HG03066 (cell line): ENCODE measurements at regions not wholly inside any gene's neighbourhood (a gene's known extent, or its start where the extent isn't known, plus 50 kb on each side); places are given as distances from the start of the nearest gene placed in this dataset.
"Not testable (repeated sequence)": the region's sequence is repeated elsewhere in the genome, so short reads cannot be mapped to it uniquely, and the experiment has no call there.

Source experiments
- ATAC-seq: cut with Tn5 transposase; IDR thresholded peaks from one replicate; pipeline ENCODE4 v1.9.1; 2021; ENCODE audit warnings: low read depth; ENCODE audit not compliant: unreplicated experiment

- no peak for ATAC-seq
These were observed 393.6 kb upstream of the STEAP1 start for GRCh38 chr7:89760690-89761089.

GRCh38 chr7:89761173-89761572 is 393.1 kb upstream of the STEAP1 start:
- ATAC-seq: no peak

- no peak for ATAC-seq
These were observed 384.1 kb upstream of the STEAP1 start for GRCh38 chr7:89770161-89770560.

- ATAC-seq: no peak
These were observed 383.1 kb upstream of the STEAP1 start for GRCh38 chr7:89771003-89771636.

DNA sequence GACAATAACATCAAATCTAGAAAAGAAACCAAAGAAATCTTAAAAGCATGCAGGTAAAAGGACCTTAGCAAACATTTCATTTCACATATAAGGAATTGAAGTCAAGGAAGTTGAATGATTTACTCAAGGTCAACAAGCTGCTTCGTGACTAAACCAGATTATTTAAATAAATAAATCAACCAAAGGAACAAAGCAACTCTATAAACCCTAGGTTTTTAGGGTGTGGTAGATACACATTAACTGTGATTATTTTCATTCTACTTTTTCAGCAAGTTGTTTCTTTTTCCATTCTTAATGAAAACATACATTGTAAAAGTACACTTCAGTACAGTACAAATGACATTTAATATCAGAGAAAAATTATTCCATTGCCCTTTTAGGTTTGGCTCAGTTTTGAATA is 382.0 kb upstream of the STEAP1 start:
- no peak for ATAC-seq

- ATAC-seq: no peak
These were observed 380.7 kb upstream of the STEAP1 start for GRCh38 chr7:89773611-89774010.

DNA sequence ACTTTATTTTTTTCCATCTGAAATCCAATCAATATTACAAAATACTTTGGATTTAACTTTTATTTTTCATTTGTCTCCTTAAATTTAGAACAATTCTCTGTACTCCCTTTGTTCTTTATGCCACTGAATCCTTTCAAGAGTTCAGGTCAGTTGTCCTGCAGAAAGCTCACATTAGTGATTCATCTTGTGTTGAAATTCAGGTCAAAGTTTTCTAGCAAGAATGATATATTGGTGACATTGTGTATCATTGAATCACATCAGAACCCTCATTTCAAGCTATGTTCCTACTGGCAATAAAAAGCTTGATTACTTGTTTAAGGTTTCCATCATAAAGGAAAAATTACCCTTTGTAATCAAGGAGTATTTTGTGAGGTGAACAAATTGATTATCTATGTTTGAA is 378.8 kb upstream of the STEAP1 start:
- ATAC-seq: no peak

DNA sequence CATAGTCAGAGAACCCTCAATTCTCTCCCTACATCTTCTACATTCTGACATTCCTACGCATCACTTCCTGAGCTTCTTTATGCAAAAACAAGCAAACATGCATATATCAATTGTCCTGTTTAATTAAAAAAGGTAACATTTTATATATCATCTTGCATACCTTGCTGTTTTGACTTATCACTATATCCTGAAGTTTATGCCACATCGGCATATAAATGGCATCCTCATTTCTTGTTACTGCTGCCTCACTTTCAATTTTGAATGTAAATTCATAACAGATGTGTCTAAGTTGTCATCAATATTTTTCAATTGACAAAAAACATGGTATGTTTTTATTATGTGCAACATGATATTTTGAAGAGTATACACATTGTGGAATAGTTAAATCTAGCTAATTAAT is 377.3 kb upstream of the STEAP1 start:
- no peak for ATAC-seq

- no peak for ATAC-seq
These were observed 376.8 kb upstream of the STEAP1 start for GRCh38 chr7:89777499-89777898.

- no peak for ATAC-seq
These were observed 374.0 kb upstream of the STEAP1 start for GRCh38 chr7:89780291-89780690.

DNA sequence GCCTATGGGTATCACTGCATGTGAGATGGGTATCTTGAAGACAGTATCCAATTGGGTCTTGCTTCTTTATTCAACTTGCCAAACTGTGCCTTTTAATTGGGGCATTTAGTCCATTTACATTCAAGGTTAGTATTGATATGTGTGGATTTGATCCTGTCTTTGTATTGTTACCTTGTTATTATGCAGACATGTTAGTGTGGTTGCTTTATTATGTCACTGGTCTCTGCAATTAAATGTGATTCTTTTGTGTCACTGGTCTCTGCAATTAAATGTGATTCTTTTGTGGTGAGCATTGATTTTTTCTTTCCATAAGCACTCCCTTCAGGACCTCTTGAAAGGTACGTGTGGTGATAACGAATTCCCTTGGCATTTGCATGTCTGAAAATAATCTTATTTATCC is 357.8 kb upstream of the STEAP1 start:
- no peak for ATAC-seq

DNA sequence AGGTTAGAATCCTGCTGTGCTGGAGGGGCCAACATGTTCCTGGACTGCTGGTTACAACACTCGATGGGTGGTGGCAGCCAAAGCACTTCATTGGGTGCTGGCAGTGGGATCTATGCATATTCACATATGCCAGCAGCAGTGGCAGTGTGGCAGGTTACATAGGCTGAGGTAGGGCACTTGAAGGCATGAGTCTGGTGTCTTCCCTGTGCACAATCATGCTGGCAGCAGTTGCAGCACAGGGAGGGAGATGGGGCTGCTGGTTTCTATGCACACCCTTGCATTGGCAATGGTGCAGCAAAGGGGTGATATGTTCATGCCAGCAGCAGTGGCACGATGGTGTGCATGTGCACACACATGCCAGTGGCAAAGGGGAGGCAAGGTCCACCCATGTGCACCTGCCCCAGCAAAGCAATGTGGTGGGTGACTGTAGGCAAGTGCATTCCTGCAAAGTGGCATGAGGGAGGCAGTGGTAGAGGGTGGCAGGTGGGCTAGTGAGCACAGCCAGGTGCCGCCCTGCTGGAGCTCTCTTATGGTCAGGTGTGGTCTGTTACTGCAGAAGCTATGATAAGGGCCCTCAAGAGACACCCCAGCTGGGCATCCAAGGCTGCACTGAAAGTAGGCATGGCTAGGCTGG is 356.2 kb upstream of the STEAP1 start:
- no peak for ATAC-seq

DNA sequence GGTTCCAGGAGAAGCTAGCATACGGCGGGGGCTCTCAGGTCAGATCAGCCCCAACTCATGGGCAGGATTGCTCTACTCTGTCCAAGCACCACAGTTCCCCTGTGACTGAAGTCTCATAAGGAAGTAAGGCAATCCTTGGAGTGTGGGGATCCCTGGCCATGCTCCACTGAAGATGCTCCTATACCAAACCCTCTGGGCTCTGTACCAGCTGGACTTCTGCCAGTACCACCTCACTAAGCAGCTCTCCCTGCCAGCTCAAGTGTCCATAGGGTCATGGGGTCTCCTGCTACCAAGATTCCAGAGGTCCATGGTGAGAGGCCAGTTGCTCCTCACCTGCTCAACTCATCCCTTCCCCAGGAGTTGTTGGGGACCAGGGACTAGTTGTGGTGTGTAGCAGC is 355.7 kb upstream of the STEAP1 start:
- ATAC-seq: no peak

DNA sequence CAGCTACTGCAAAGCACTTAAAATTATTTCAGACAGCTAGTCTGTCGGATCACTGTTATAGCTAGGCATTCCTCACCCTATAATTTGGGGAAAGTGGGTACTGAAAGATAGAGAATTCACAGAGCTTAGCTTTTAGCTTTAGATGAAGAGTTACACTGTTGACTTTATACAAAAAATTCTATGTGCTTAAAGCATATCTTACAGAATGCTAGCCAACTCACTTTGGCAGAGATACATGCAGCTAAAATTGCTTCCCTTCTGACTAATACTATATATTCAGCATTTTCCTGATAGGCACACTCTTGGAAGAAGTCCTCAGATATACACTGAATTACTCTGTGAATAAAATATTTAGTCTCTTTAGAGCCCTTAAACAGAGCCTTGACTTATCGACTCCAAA is 353.5 kb upstream of the STEAP1 start:
- no peak for ATAC-seq

DNA sequence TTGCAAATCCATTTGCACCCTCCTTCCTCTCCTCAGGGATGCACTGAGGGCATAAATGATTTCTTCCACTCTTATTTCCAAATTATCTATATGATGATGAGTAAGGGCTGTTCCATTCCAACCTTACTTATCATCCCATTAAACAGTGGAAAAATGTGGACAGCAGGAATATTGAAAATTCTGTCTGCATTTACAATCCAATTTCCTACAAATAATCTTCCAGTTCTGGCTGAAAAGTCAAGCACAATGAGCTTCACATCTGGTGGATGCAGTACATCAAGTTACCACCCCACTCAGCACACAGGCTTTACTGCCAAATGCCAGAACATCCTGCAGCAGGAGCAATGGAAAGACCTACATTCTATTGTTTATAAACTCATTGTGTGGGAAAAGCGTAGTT is 345.0 kb upstream of the STEAP1 start:
- no peak for ATAC-seq

- ATAC-seq: no peak
These were observed 341.2 kb upstream of the STEAP1 start for GRCh38 chr7:89813081-89813480.

- no peak for ATAC-seq
These were observed 328.1 kb upstream of the STEAP1 start for GRCh38 chr7:89826121-89826520.

- ATAC-seq: no peak
These were observed 327.7 kb upstream of the STEAP1 start for GRCh38 chr7:89826557-89826956.

DNA sequence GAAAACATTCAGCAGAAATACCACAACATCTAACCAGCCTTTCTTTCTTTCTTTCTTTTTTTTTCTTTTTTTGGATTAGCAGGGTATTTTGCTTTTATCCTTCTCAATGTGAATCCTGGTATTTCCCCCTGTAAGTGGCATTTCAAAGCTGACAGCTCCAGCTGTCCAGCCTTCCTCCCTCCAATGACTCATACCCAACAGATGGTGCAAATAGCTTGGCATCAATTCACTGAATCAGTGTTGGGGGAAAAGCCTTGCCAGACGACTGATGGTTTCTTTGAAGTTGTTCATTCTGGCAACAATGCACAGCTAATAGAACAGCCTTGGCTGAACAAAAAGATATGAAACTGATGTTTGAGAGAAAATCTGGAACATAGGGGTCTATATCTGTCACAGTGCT is 316.8 kb upstream of the STEAP1 start:
- no peak for ATAC-seq

DNA sequence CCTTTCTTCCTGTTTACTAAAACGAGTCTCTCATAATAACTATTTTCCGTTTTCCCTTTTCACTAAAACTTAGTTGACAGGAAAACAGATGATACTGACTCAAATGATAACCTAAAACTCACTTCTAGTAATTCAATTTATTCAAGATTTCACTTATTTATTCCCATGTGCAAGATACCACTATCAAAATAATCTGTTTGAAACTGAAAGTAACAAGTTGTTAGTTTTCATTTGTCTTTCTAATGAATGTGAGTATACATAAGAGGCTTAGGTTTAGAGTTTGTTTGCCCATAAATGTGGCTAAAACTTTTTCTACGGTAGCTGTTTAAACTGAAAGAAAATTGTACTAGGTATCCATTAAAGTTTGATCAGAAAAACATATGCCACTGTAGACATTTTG is 314.9 kb upstream of the STEAP1 start:
- ATAC-seq: peak; percentile 51

GRCh38 chr7:89845952-89846351 is 308.3 kb upstream of the STEAP1 start:
- no peak for ATAC-seq

GRCh38 chr7:89849052-89849451 is 305.2 kb upstream of the STEAP1 start:
- ATAC-seq: no peak

DNA sequence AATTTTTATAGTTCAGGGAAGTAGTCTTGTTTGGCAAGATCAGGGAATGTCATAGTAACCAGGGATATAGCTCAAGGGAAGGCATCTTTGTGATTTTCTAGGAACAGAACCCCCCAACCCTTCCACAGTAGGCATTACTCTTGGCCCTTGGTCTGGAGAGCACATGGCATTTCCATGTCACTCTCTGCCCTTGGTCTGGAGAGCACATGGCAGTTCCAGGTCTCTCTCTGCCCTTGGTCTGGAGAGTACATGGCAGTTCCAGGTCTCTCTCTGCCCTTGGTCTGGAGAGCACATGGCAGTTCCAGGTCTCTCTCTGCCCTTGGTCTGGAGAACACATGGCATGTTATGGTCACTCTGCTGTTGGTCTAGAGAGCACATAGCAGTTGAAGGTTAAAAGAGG is 297.2 kb upstream of the STEAP1 start:
- not testable (repeated sequence) for ATAC-seq
